ENCODE measurements at regions not wholly inside any gene's neighbourhood (a gene's known extent, or its start where the extent isn't known, plus 50 kb on each side); places are given as distances from the start of the nearest gene placed in this dataset.

DNA sequence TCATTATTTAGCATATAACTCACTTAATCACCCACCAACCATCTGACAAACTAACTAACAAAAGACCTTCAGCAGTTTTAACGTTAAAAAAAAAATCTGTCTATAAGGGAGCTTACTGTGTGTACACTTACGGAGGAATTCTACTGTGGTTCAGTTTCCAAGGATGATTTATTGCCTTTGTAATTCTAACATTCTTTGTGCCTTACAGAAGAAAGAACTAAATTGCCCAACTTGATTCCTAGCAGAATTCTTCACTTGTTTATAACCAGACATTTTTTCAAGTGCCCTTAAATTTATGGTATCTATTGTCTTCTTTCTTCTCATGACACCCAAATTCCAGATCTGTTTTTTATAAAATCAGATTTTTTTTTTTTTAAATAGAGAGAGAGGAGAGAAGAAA is 119.7 kb upstream of the IGSF10 start:
- Histone ChIP-seq H2AFZ (ENCODE audit: insufficient read depth, low read depth, low read length, poor library complexity, severe bottlenecking) (no peak overlapping the region), H3K4me2 (replicated peaks; ENCODE audit: low read depth, low read length, poor library complexity, severe bottlenecking) (no peak overlapping the region), H3K9me3 (ENCODE audit: control extremely low read depth in 1 of 3, control insufficient read depth in 2 of 3, insufficient read depth in 1 of 3, low read length in 2 of 3) (no peaks in the 10 kb centered on the region), H3K79me2 (ENCODE audit: control insufficient read depth, insufficient read depth, low read length) (no peaks in the 10 kb centered on the region), H3K4me1 (ENCODE audit: control insufficient read depth in 2 of 2, insufficient read depth in 2 of 2, low read length in 2 of 2) (no peaks in the 10 kb centered on the region), H3K27ac (ENCODE audit: low read length in 2 of 2) (no peak overlapping the region), H3K9ac (ENCODE audit: low read length) (no peak overlapping the region), H3K27me3 (replicated peaks in 1 of 4; ENCODE audit: control extremely low read depth in 1 of 4, control insufficient read depth in 3 of 4, insufficient read depth in 4 of 4, low read length in 3 of 4) (no peaks in the 10 kb centered on the region), H4K20me1 (ENCODE audit: control insufficient read depth, insufficient read depth, low read length, poor library complexity, severe bottlenecking) (no peaks in the 10 kb centered on the region), H3K36me3 (replicated peaks in 1 of 2; ENCODE audit: control extremely low read depth in 1 of 2, control insufficient read depth in 1 of 2, extremely low read depth in 1 of 2, insufficient read depth in 2 of 2, low read length in 1 of 2) (no peaks in the 10 kb centered on the region), H3K4me3 (ENCODE audit: control extremely low read depth in 1 of 5, extremely low read depth in 1 of 5, insufficient read depth in 1 of 5, low read depth in 2 of 5, low read length in 4 of 5) (no peak overlapping the region)
- no peak overlapping the region for H3K4me3 Mint-ChIP-seq
- no peaks in the 10 kb centered on the region for H3K4me1 Mint-ChIP-seq
- no peak for TF ChIP-seq EZH2 (IDR thresholded peaks at IDR 0.05; ENCODE audit: borderline replicate concordance, insufficient read depth, low read depth, low read length, poor library complexity, severe bottlenecking)
- TF ChIP-seq, protein P1, sequence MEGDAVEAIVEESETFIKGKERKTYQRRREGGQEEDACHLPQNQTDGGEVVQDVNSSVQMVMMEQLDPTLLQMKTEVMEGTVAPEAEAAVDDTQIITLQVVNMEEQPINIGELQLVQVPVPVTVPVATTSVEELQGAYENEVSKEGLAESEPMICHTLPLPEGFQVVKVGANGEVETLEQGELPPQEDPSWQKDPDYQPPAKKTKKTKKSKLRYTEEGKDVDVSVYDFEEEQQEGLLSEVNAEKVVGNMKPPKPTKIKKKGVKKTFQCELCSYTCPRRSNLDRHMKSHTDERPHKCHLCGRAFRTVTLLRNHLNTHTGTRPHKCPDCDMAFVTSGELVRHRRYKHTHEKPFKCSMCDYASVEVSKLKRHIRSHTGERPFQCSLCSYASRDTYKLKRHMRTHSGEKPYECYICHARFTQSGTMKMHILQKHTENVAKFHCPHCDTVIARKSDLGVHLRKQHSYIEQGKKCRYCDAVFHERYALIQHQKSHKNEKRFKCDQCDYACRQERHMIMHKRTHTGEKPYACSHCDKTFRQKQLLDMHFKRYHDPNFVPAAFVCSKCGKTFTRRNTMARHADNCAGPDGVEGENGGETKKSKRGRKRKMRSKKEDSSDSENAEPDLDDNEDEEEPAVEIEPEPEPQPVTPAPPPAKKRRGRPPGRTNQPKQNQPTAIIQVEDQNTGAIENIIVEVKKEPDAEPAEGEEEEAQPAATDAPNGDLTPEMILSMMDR (IDR thresholded peaks at IDR 0.05) = no peak
- ChIA-PET POLR2A (no interaction called here), CTCF (no interaction called here)
- ATAC-seq (ENCODE audit: low read depth) (no peak), DNase-seq (no peak)
- WGBS (ENCODE audit: insufficient coverage) = no CpG with 5 or more reads among the region's 2 CpGs
- H3K9me3 Mint-ChIP-seq (ENCODE audit: insufficient read depth) = no peaks in the 10 kb centered on the region
- intact Hi-C loops (cut with micrococcal nuclease) = no loop called here
- no peak overlapping the region for H3K27ac Mint-ChIP-seq
- peaks cover 3% of the 10 kb centered on the region for H3K27me3 Mint-ChIP-seq

DNA sequence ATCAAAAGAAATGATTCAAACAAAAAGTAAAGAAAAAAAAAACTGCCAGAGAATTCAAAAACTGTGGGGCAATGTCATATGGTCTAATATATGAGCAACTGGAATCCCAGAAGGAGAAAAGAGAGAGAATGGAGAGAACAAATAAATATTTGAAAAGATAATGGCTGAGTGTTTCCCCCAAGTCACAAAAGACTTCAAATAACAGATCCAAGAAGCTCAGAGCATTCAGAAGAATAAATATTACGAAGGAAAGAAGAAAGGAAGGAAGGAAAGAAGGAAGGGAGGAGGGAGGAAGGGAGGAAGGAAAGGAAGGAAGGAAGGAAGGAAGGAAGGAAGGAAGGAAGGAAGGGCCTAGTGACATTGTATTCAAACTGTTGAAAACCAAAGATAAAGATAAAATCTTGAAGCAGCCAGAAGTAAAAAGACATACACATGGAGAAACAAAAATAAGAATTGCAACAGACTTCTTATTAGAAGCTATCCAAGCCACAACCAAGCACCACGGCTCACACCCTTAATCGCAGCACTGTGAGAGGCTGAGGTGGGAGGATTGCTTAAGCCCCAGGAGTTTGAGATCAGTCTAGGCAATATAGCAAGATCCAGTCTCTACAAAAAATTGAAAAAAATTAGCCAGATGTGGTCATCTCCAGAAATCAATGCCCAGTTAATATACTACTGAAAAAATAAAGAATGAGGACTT is 118.9 kb upstream of the IGSF10 start:
- Mint-ChIP-seq H3K4me3 (no peak overlapping the region), H3K4me1 (no peaks in the 10 kb centered on the region), H3K27me3 (peaks cover 3% of the 10 kb centered on the region), H3K27ac (no peak overlapping the region), H3K9me3 (ENCODE audit: insufficient read depth) (no peaks in the 10 kb centered on the region)
- ChIA-PET POLR2A (no interaction called here), CTCF (no interaction called here)
- Histone ChIP-seq H3K27ac (ENCODE audit: low read length in 2 of 2) (no peak overlapping the region), H3K4me3 (ENCODE audit: control extremely low read depth in 1 of 5, extremely low read depth in 1 of 5, insufficient read depth in 1 of 5, low read depth in 2 of 5, low read length in 4 of 5) (no peak overlapping the region), H2AFZ (ENCODE audit: insufficient read depth, low read depth, low read length, poor library complexity, severe bottlenecking) (no peak overlapping the region), H3K9ac (ENCODE audit: low read length) (no peak overlapping the region), H3K27me3 (replicated peaks in 1 of 4; ENCODE audit: control extremely low read depth in 1 of 4, control insufficient read depth in 3 of 4, insufficient read depth in 4 of 4, low read length in 3 of 4) (peaks cover 0 to 2% (median 0%) of the 10 kb centered on the region in 4 experiments), H3K4me1 (ENCODE audit: control insufficient read depth in 2 of 2, insufficient read depth in 2 of 2, low read length in 2 of 2) (no peaks in the 10 kb centered on the region), H3K4me2 (replicated peaks; ENCODE audit: low read depth, low read length, poor library complexity, severe bottlenecking) (no peak overlapping the region), H3K9me3 (ENCODE audit: control extremely low read depth in 1 of 3, control insufficient read depth in 2 of 3, insufficient read depth in 1 of 3, low read length in 2 of 3) (peaks cover 0 to 6% (median 0%) of the 10 kb centered on the region in 3 donors), H3K79me2 (ENCODE audit: control insufficient read depth, insufficient read depth, low read length) (no peaks in the 10 kb centered on the region), H3K36me3 (replicated peaks in 1 of 2; ENCODE audit: control extremely low read depth in 1 of 2, control insufficient read depth in 1 of 2, extremely low read depth in 1 of 2, insufficient read depth in 2 of 2, low read length in 1 of 2) (no peaks in the 10 kb centered on the region), H4K20me1 (ENCODE audit: control insufficient read depth, insufficient read depth, low read length, poor library complexity, severe bottlenecking) (no peaks in the 10 kb centered on the region)
- ATAC-seq (ENCODE audit: low read depth) (no peak), DNase-seq (no peak)
- TF ChIP-seq, protein P1 (IDR thresholded peaks at IDR 0.05) = no peak
- TF ChIP-seq EZH2 (IDR thresholded peaks at IDR 0.05; ENCODE audit: borderline replicate concordance, insufficient read depth, low read depth, low read length, poor library complexity, severe bottlenecking) = no peak
- 20% methylated on average over 1 of the region's 3 CpGs for WGBS (ENCODE audit: insufficient coverage)
- intact Hi-C loops (cut with micrococcal nuclease) = no loop called here
